Cardiac fibroblast (primary cell): ENCODE measurements at regions not wholly inside any gene's neighbourhood (a gene's known extent, or its start where the extent isn't known, plus 50 kb on each side); places are given as distances from the start of the nearest gene placed in this dataset.
A peak's percentile ranks its signal among the peaks of the same experiment; 100 is the strongest.

ENCODE experiments used
- DNase-seq, 2 donors: peaks; one replicate each; pipeline versions ENCODE4 v3.0.0 to v3.0.0-alpha.2; 2010; ENCODE audit warnings: low read depth in 2 of 2
- H3K4me3 ChIP-seq, 2 donors: replicated peaks in 1 of 2; 1 replicate in 1 of 2; 2 replicates in 1 of 2; pipeline ENCODE4 v1.5.1; 2011; ENCODE audit warnings: low read depth in 2 of 2, low read length in 2 of 2, mild to moderate bottlenecking in 2 of 2, moderate library complexity in 1 of 2
- TF ChIP-seq, protein P1 (sequence below): IDR thresholded peaks from one replicate; pipeline ENCODE4 v1.5.1; 2011; ENCODE audit warnings: low read depth, mild to moderate bottlenecking, low read length, inconsistent platforms

- TF ChIP-seq, protein P1, sequence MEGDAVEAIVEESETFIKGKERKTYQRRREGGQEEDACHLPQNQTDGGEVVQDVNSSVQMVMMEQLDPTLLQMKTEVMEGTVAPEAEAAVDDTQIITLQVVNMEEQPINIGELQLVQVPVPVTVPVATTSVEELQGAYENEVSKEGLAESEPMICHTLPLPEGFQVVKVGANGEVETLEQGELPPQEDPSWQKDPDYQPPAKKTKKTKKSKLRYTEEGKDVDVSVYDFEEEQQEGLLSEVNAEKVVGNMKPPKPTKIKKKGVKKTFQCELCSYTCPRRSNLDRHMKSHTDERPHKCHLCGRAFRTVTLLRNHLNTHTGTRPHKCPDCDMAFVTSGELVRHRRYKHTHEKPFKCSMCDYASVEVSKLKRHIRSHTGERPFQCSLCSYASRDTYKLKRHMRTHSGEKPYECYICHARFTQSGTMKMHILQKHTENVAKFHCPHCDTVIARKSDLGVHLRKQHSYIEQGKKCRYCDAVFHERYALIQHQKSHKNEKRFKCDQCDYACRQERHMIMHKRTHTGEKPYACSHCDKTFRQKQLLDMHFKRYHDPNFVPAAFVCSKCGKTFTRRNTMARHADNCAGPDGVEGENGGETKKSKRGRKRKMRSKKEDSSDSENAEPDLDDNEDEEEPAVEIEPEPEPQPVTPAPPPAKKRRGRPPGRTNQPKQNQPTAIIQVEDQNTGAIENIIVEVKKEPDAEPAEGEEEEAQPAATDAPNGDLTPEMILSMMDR, result no peak
- no peak overlapping the region for H3K4me3 ChIP-seq
- no peak for DNase-seq
Observed at GRCh38 chr2:192783643-192784042, 588.9 kb upstream of the TMEFF2 start.

DNA sequence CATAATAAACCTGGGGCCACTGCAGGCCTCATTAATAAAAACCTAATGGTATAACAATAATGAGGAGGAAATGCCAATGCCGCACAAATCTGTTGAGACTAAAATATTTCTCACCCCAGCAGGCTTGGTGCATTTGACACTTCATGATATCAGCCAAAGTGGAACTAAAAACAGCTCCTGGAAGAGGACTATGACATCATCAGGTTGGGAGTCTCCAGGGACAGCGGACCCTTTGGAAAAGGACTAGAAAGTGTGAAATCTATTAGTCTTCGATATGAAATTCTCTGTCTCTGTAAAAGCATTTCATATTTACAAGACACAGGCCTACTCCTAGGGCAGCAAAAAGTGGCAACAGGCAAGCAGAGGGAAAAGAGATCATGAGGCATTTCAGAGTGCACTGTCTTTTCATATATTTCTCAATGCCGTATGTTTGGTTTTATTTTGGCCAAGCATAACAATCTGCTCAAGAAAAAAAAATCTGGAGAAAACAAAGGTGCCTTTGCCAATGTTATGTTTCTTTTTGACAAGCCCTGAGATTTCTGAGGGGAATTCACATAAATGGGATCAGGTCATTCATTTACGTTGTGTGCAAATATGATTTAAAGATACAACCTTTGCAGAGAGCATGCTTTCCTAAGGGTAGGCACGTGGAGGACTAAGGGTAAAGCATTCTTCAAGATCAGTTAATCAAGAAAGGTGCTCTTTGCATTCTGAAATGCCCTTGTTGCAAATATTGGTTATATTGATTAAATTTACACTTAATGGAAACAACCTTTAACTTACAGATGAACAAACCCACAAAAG lies 580.9 kb upstream of the TMEFF2 start:
- H3K4me3 ChIP-seq, result no peak overlapping the region
- no peak for DNase-seq
- TF ChIP-seq, protein P1, result no peak

- TF ChIP-seq, protein P1, result no peak
- H3K4me3 ChIP-seq, result no peak overlapping the region
- no peak for DNase-seq
Observed at GRCh38 chr2:192775011-192775410, 580.3 kb upstream of the TMEFF2 start.

DNA sequence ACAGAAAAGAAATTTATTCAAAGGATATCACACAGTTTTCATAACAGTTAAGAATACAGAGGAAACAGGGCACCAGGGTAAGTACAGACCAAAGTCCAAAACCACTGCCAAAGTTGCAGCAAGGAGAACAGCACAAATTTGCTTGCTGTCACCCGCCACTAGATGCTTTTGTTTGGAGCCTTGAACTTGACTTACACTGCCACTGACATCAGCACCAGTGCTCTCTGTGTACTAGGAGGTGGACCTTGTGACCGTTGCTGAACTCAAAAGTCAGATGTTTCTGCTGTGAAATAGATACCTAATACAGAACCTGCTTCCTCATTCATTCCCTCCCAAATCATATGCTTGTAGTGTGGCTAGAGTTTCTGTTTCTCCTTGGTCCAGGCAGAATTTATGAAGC lies 578.3 kb upstream of the TMEFF2 start:
- H3K4me3 ChIP-seq, result no peak overlapping the region
- TF ChIP-seq, protein P1, result no peak
- DNase-seq, result no peak

GRCh38 chr2:192749611-192750200 lies 555.0 kb upstream of the TMEFF2 start:
- peak; percentile 1 to 5 for DNase-seq
- H3K4me3 ChIP-seq, result no peak overlapping the region
- TF ChIP-seq, protein P1, result no peak

DNA sequence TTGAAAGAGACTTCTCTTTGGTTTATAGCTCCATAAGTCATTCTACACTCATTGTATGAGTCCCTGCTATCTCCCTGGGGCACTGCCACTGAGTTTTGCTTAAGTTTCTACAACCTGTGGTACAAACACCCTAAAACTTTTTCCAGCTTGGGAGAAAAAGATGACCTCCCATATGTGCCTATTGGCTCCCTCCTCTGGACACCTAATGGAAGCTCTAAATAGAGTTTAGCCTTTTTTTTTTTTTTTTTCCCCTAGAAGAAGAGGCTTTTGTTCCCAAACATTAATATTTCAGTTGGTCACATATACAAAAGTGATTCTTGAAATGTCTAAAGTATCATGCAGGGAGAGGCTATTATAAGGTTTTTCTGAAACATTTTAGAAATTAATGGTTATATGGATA lies 547.2 kb upstream of the TMEFF2 start:
- TF ChIP-seq, protein P1, result peak; percentile 3
- no peak overlapping the region for H3K4me3 ChIP-seq
- DNase-seq, result peak in 1 of 2 donors; percentile 13

DNA sequence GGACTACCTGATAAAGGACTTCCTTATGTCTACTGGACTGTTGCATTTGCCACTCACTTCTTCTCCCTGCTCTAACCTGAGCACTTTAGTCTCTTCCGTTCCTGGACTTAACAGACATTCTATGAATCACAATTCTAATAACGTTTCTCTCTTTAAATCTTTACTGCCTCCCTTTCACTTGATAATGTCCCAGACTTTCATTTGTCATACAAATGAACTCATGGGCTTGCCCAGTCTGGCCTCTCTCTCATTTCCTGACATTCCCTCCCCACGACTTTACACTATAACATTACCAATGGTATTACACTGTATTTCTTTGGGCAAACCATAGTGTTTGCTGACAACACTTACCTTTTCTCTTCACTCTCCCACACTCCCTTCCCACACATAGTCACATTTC lies 540.7 kb upstream of the TMEFF2 start:
- TF ChIP-seq, protein P1, result no peak

More for the DNA sequence above, 540.7 kb upstream of the TMEFF2 start:
- H3K4me3 ChIP-seq, result no peak overlapping the region
- no peak for DNase-seq
